ENCODE measurements at regions not wholly inside any gene's neighbourhood (a gene's known extent, or its start where the extent isn't known, plus 50 kb on each side); places are given as distances from the start of the nearest gene placed in this dataset.

DNA sequence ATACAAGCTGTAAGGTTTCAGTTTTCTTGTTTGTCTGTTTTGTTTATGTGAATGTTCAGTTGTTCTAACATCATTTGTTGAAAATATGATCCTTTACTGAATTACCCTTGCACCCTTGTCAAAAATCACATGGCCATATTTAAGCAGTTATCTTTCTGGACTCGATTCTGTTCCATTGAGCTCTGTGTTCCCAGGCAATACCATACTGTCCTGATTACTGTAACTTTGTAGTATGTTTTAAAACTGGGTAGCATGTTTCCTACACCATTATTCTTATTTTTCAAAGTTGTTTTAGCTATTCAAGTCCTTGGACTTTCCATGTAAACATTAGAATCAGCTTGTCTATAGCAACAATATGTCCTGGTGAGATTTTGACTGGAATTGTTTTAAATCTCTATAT lies 66.7 kb upstream of the PRSS3 start:
- TF ChIP-seq, protein P1, sequence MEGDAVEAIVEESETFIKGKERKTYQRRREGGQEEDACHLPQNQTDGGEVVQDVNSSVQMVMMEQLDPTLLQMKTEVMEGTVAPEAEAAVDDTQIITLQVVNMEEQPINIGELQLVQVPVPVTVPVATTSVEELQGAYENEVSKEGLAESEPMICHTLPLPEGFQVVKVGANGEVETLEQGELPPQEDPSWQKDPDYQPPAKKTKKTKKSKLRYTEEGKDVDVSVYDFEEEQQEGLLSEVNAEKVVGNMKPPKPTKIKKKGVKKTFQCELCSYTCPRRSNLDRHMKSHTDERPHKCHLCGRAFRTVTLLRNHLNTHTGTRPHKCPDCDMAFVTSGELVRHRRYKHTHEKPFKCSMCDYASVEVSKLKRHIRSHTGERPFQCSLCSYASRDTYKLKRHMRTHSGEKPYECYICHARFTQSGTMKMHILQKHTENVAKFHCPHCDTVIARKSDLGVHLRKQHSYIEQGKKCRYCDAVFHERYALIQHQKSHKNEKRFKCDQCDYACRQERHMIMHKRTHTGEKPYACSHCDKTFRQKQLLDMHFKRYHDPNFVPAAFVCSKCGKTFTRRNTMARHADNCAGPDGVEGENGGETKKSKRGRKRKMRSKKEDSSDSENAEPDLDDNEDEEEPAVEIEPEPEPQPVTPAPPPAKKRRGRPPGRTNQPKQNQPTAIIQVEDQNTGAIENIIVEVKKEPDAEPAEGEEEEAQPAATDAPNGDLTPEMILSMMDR (conservative IDR thresholded peaks at IDR 0.05; ENCODE audit: low read depth, low read length): no peak
- no peak for TF ChIP-seq EZH2 (IDR thresholded peaks at IDR 0.05; ENCODE audit: borderline replicate concordance, low read depth, low read length, poor library complexity, severe bottlenecking)
